Lower lobe of right lung (tissue), 2 donors: ENCODE measurements at regions not wholly inside any gene's neighbourhood (a gene's known extent, or its start where the extent isn't known, plus 50 kb on each side); places are given as distances from the start of the nearest gene placed in this dataset.

ENCODE experiments used
- ATAC-seq, 2 donors: fragments of 200-7000 bp; cut with Tn5 transposase; one replicate each; pipeline ENCODE4 v1.9.1; 2020 to 2022; ENCODE audit warnings: mild to moderate bottlenecking in 2 of 2, moderate library complexity in 2 of 2
- DNase-seq: peaks from one replicate; pipeline ENCODE4 v3.0.0-alpha.2; 2020
- H3K27ac ChIP-seq: fragments of 200-600 bp; one replicate; pipeline ENCODE4 v1.8.0; 2022
- H3K27me3 ChIP-seq: fragments of 200-600 bp; one replicate; pipeline ENCODE4 v1.8.0; 2022; ENCODE audit warnings: low read depth
- H3K36me3 ChIP-seq: fragments of 200-600 bp; one replicate; pipeline ENCODE4 v1.8.0; 2022; ENCODE audit warnings: mild to moderate bottlenecking
- H3K4me1 ChIP-seq: fragments of 200-600 bp; one replicate; pipeline ENCODE4 v1.8.0; 2022
- H3K4me3 ChIP-seq: fragments of 200-600 bp; one replicate; pipeline ENCODE4 v1.8.0; 2022; ENCODE audit warnings: mild to moderate bottlenecking
- H3K9me3 ChIP-seq: fragments of 200-600 bp; one replicate; pipeline ENCODE4 v1.8.0; 2022
- intact Hi-C: fragments of 100-400 bp; cut with DNase I; formaldehyde crosslinking; loops from one replicate; pipeline ENCODE4 v1.11.0; 2022
- TF ChIP-seq, protein P1 (sequence below): fragments of 200-600 bp; IDR thresholded peaks from one replicate; pipeline ENCODE4 v1.8.0; 2022; ENCODE audit warnings: antibody characterized with exemption, mild to moderate bottlenecking
- donor health status: DM: no; HTN: yes; CAD: no; lungs with severe emphysema.

- TF ChIP-seq, protein P1, sequence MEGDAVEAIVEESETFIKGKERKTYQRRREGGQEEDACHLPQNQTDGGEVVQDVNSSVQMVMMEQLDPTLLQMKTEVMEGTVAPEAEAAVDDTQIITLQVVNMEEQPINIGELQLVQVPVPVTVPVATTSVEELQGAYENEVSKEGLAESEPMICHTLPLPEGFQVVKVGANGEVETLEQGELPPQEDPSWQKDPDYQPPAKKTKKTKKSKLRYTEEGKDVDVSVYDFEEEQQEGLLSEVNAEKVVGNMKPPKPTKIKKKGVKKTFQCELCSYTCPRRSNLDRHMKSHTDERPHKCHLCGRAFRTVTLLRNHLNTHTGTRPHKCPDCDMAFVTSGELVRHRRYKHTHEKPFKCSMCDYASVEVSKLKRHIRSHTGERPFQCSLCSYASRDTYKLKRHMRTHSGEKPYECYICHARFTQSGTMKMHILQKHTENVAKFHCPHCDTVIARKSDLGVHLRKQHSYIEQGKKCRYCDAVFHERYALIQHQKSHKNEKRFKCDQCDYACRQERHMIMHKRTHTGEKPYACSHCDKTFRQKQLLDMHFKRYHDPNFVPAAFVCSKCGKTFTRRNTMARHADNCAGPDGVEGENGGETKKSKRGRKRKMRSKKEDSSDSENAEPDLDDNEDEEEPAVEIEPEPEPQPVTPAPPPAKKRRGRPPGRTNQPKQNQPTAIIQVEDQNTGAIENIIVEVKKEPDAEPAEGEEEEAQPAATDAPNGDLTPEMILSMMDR: no peak
- Histone ChIP-seq H3K27ac (no peak overlapping the region), H3K36me3 (no peaks in the 10 kb centered on the region), H3K9me3 (no peaks in the 10 kb centered on the region), H3K4me1 (no peaks in the 10 kb centered on the region), H3K27me3 (no peaks in the 10 kb centered on the region), H3K4me3 (no peak overlapping the region)
- DNase-seq (no peak), ATAC-seq (no peak)
- intact Hi-C loops: no loop called here
Measured at GRCh38 chr6:169406804-169407203, 153.2 kb upstream of the THBS2 start.

DNA sequence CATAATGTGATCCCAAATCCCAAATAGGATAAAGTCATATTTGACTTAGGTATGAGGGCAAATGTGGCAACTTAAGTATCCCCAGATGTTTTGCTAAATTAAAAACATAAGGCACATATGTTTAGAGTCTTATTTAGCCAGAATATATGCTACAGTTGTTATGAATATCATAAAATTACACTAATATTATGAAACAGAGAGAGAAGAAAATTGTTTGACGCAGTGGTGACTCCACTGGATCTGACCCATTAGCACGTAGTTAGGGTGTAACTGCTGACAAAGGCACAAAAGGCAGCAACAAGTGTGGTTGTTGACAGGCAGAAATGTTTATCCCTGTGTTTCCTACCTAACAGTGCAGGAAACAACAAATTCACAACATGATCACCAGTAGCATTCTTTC is 152.4 kb upstream of the THBS2 start:
- intact Hi-C loops: no loop called here
- no peaks in the 10 kb centered on the region for H3K27me3 ChIP-seq
- ATAC-seq (no peak), DNase-seq (no peak)
- TF ChIP-seq, protein P1: no peak
- no peaks in the 10 kb centered on the region for H3K36me3 ChIP-seq
- no peaks in the 10 kb centered on the region for H3K9me3 ChIP-seq
- no peak overlapping the region for H3K27ac ChIP-seq
- H3K4me3 ChIP-seq: no peak overlapping the region
- no peaks in the 10 kb centered on the region for H3K4me1 ChIP-seq

DNA sequence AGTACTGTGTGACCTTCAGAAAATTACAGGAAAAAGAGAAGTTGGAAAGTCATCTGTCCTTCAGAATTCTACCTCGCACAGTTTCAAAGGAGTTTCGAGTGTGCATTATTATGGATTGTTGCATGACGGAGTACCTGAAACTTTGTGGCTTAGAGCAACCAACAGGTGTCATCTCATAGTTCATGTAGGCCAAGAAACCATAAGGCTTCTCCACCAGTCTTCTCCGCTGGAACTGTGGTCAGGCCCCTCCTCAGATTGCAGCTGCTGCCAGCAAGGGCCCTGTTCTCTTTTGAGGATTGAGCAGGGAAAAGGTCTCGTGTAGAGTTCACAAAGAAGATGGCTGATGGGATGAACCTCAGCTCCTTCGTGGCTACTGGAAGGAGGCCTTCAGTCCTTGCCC is 151.2 kb upstream of the THBS2 start:
- intact Hi-C loops: no loop called here
- no peak for ATAC-seq

DNA sequence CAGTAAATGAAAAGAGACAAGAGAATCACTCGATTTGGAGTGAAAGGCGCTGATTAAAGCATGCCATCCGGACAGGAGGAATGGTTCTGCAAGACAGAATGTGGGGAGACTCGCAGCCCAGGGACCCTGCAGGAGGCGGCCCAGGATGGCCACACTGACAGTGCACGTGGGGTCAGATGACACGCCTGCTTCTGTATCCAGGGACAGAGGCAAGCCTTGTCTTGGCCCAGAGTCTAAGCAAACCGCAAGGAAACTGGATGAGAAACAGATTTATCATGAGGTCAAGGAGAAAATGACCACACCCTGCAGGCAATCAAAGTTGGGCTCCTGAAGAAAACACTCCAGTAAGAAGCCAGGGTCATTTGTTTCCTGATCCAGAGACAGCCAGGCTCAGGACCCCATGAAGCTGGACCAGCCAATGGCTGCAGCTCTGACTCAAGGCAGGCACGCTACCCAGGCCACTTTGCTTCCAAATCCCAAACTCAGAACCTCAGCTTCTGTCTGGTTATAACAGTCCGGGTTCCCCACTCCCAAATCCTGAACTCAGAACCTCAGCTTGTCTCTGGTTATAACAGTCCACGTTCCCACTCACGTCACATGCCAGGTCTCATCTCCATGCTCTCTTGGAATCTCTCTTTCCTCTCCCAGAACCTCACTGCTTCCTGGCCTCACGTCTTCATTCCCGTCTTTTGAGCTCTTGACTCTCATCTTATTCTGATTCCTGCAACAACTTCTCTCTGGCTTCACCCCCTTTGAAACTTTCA is 144.9 kb upstream of the THBS2 start:
- ATAC-seq: no peak
- TF ChIP-seq, protein P1: no peak
- intact Hi-C loops: no loop called here

More for the DNA sequence above, 151.2 kb upstream of the THBS2 start:
- TF ChIP-seq, protein P1: no peak
- Histone ChIP-seq H3K4me1 (no peaks in the 10 kb centered on the region), H3K4me3 (no peak overlapping the region), H3K27me3 (no peaks in the 10 kb centered on the region), H3K27ac (no peak overlapping the region), H3K9me3 (no peaks in the 10 kb centered on the region), H3K36me3 (no peaks in the 10 kb centered on the region)
- DNase-seq: no peak

GRCh38 chr6:169397684-169398083 is 144.0 kb upstream of the THBS2 start:
- no peak for DNase-seq
- Histone ChIP-seq H3K36me3 (no peaks in the 10 kb centered on the region), H3K4me1 (no peaks in the 10 kb centered on the region), H3K27ac (no peak overlapping the region), H3K27me3 (no peaks in the 10 kb centered on the region), H3K9me3 (no peaks in the 10 kb centered on the region), H3K4me3 (no peak overlapping the region)
- no peak for ATAC-seq
- intact Hi-C loops: no loop called here
- TF ChIP-seq, protein P1: no peak

More for the DNA sequence above, 144.9 kb upstream of the THBS2 start:
- H3K4me3 ChIP-seq: no peak overlapping the region
- H3K4me1 ChIP-seq: no peaks in the 10 kb centered on the region
- H3K9me3 ChIP-seq: no peaks in the 10 kb centered on the region
- no peaks in the 10 kb centered on the region for H3K27me3 ChIP-seq
- H3K36me3 ChIP-seq: no peaks in the 10 kb centered on the region
- no peak overlapping the region for H3K27ac ChIP-seq
- no peak for DNase-seq
